Right kidney (tissue), 1 donor: ENCODE measurements at regions not wholly inside any gene's neighbourhood (a gene's known extent, or its start where the extent isn't known, plus 50 kb on each side); places are given as distances from the start of the nearest gene placed in this dataset.

Experiments used
- DNase-seq: peaks from one replicate; pipeline ENCODE4 v3.0.0-alpha.2; 2016

DNA sequence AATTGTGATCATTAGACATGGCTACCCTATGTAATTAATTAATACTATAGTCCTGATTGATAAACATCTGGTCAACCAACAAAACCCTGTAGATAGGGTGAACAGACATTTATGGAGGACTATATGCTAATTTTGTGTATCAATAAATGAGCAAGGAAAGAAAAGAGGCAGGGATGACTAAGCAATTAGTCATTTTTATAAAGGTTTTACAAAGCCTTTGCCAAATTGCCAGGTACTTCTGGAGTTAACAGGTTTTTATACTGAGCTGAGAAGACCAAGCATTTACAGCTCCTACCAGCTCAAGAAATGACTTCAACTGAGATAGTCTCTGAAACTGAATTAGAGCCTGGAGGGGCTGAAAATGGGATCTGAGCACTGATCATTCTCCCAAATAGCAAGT, 186.8 kb upstream of the PRR20A start:
- DNase-seq, result no peak

DNA sequence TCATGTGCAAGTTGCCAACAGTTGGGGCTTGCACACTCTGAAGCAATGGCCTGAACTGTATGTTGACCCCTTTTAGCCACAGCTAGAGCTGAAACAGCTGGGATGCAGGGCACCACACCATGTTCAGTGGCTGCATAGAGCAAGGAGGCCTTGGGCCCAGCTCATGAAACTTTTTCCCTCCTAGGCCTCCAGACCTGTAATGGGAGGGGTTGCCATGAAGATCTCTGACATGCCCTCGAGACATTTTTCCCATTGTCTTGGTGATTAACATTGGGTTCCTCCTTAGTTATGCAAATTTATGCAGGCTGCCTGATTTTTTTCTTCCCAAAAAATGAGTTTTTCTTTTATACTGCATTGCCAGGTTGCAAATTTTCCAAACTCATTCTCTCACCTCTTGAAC, 165.1 kb upstream of the PRR20A start:
- DNase-seq, result no peak

DNA sequence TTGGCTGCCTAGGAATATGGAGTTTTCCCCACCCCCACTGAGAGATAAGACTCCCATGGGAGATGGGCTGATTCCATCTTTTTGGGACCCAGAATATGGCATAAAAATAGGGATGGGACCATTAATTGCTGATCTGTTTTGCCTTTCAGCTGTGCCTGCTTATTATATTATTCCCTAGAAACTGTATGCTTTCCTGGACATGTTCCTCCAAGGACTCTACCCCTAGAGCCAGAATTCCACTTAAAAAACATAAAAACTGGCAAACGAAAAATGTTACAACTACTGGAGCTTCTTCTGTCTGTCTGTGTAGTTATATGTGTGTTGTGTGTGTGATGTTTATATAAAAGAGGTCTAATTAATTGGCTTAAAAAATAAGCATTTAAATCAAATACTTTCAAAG, 159.9 kb upstream of the PRR20A start:
- no peak for DNase-seq

GRCh38 chr13:56986121-56986520, 154.6 kb upstream of the PRR20A start:
- no peak for DNase-seq

GRCh38 chr13:56988543-56988942, 152.2 kb upstream of the PRR20A start:
- no peak for DNase-seq

DNA sequence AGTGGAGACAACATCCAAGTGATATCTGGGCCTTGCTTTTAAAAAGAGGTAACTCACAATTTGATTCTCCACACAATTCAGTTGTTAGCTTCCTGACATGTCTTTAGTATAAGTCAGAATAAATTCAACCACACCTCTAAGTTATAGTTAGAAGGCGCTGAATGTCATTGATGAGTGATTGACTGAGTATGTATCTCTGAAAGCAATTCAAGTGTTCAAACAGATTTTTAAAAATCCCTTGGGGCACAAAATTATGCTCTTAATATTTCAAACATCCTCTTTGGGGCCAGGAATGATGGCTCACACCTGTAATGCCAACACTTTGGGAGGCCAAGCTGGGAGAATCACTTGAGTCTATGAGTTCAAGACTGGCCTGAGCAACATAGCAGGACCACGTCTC, 137.0 kb upstream of the PRR20A start:
- DNase-seq, result no peak

- DNase-seq, result no peak
These were observed 123.4 kb upstream of the PRR20A start for GRCh38 chr13:57017357-57017756.

DNA sequence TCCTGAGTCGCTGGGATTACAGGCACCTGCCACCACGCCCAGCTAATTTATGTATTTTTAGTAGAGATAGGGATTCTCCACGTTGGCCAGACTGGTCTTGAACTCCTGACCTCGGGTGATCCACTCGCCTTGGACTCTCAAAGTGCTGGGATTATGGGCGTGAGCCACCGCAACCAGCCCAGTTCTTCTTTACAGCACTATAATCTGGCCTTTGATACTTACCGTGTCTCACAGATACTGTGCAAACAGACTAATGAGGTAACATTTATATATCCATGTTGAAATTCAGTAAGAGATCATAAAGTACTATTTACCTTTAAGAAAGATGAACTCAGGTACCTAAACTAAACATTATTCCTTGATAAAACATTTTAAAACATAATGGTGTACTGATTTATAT, 121.8 kb upstream of the PRR20A start:
- DNase-seq, result no peak

DNA sequence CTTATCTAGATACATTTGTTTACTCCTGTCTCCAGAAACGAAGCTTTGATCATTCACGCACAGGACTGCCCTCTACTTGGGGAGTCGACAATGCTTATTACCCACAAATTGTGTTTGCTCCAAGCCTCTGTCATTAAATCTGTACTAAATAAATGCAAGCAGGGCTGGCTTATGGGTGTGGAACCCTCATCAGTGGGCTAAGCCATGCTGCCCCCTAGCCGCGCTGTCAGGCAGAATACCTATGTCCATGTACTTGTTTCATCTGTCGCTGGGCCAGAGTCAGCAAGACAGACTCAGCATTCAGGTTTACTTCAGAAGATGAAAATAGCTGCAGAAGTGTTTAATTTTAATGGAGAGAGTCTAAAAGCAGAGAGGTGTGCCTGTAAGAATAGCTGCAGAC, 110.0 kb upstream of the PRR20A start:
- DNase-seq, result no peak

GRCh38 chr13:57036290-57036689, 104.4 kb upstream of the PRR20A start:
- DNase-seq, result no peak

- no peak for DNase-seq
These were observed 95.8 kb upstream of the PRR20A start for GRCh38 chr13:57044910-57045309.

DNA sequence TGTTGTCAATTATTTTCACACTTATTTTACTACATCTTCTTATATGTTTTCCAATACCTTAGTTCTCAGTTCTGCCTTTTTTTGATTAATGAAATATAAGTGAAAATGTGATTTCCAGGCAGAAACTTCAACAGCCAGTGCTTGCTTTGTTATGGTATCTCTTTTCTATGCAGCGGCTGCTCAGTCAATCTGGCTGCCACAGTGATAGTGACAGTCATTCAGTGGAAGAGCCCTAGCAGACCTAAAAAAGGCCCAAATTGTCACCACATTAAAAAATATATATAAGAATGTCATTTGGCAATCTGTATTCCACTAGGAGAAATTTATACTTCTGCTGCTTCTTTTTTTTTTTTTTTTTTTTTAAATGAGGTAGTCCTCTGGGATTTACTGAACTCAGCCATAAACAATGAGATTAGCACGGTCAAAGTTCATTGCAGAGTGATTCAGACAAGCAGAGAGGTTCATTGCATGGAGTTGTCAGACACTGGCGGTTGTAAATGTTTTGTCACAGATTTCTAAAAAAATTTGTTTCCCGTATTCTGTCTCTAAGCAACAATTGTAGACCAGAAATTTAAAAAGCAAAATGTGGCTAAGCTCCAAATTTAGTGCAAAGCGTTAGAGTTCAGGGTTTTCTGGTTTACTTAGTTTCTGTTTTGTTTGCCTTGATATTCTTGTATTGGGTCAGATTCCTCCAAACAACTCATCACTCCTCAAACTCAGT, 94.7 kb upstream of the PRR20A start:
- no peak for DNase-seq

DNA sequence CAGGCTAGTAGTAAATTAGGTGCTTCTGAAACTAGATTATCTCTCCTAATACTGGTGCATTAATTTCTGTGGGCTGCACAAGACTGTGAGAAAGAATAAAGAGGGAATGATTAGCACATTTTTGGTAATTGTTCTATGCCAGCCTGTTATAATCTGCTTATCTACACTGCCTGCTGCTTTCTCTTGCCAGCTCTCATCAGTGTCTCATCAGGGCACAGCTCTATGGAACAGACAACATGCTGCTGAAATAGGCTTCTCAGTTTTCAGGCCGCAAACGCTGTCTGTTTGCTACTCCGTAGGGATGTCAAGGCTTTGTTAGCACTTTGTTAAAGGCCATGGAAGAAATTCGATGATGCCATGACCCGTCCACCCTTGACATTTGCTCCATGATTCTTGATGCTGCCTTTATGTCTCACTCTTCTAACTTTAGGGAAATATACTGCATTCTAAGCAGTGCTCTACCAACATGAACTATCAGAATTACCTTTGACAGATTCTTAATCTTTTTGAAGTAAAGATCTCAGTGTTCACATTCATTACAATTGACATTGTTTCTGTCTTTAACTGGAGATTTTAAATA, 84.0 kb upstream of the PRR20A start:
- no peak for DNase-seq

DNA sequence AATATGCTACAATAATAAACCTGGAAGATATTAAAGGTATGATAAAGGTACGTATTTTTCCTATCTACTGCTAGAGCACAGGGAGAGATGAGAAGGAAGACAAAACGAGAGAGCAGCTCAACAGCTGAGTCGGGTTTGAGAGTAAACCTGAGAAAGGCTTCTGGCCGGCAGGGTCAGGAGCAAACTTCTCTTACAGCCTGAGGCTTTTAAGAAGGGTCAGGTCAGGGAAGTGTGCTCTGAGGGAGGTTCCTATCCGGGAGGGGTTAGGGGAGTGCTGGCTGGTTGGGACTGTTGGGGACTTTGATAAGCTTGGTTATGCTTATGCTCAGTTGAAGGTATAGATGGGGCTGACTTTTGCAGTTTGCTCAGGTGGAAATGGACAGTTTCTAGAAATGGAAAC, 77.7 kb upstream of the PRR20A start:
- no peak for DNase-seq

DNA sequence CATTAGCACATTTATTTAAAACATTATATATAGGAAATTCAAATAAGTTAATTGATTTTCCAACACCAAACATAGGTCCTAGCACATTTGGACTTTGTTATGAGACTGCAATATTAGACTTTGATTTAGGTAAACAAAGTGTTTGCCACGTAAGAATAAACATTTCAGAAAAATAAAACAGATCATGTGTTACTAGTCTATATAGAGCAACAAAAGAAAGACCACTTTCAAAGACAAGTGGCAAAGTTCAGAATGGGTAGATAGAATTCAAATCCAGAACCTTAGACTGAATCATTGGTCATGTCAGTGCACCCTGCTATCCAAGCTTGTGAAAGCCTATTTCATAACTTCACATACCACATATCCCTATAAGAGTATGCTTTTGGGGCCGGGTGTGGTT, 66.7 kb upstream of the PRR20A start:
- DNase-seq, result no peak

DNA sequence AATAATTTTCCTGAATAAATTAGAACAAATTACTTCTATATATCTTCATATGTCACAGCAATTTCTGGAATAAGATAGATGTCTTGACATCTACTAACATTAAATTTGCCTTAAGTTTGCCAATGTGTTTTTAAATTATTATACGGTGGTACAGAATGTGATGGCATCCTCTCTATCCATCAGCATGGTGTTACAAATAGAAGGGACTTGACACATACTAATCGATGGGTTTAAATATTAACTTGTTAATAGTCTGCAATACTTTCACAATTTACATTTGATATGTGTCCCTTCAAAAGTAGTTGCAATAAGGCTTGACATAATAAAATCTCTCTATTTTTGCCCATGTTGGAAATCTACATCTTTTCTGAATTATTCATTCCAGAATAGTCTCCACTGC, 65.1 kb upstream of the PRR20A start:
- no peak for DNase-seq

DNA sequence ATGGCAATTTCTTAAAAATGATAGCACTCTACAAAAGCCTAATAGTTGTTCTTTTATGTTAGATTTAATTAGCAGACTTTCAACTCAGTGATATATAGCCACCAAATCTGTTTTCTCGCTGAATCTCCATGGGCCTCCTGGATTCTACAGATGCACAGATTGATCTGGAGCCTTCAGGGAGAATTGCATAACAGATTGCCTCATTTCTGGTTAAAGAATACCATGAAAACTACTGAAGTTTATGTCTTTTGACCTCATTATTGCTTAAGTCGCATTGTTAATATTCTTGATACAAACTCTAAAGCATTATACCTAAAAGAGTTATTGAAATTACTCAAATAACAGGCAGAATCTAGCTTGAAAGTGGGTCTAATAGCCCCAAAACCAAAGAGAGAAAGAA, 53.7 kb upstream of the PRR20A start:
- no peak for DNase-seq
